Breast epithelium (tissue), 4 donors: ENCODE measurements at regions not wholly inside any gene's neighbourhood (a gene's known extent, or its start where the extent isn't known, plus 50 kb on each side); places are given as distances from the start of the nearest gene placed in this dataset.

Source experiments
- DNase-seq, 2 donors: peaks; one replicate each; pipeline ENCODE4 v3.0.0-alpha.2; 2019; ENCODE audit warnings: low spot score in 2 of 2
- H3K27ac ChIP-seq, 2 donors: fragments of 200-600 bp; sonication (generic) in 1 of 2; one replicate each; pipeline ENCODE4 v1.5.1; 2016 to 2019; ENCODE audit warnings: mild to moderate bottlenecking in 1 of 2
- H3K27me3 ChIP-seq, 2 donors: fragments of 200-600 bp; sonication (generic) in 1 of 2; one replicate each; pipeline versions ENCODE4 v1.5.1 to v1.6.0; 2017 to 2019; ENCODE audit warnings: control low read depth in 1 of 2, mild to moderate bottlenecking in 1 of 2
- H3K36me3 ChIP-seq: fragments of 200-600 bp; one replicate; pipeline ENCODE4 v1.5.1; 2019
- H3K4me1 ChIP-seq, 2 donors: fragments of 200-600 bp; sonication (generic); one replicate each; pipeline ENCODE4 v1.5.1; 2016 to 2019; ENCODE audit warnings: control low read depth in 1 of 2
- H3K4me3 ChIP-seq, 3 donors: fragments of 200-600 bp; sonication (generic); 1 replicate in 2 of 3; 2 replicates in 1 of 3; pipeline ENCODE4 v1.5.1; 2016 to 2019; ENCODE audit warnings: mild to moderate bottlenecking in 3 of 3, moderate library complexity in 2 of 3
- H3K9me3 ChIP-seq, 2 donors: fragments of 200-600 bp; sonication (generic) in 1 of 2; one replicate each; pipeline ENCODE4 v1.5.1; 2016 to 2019; ENCODE audit warnings: control low read depth in 1 of 2
- CTCF ChIP-seq, 3 donors: fragments of 450-650 bp; IDR thresholded peaks; one replicate each; pipeline ENCODE4 v1.5.1; 2016 to 2017; ENCODE audit warnings: antibody characterized with exemption in 3 of 3, mild to moderate bottlenecking in 3 of 3, moderate library complexity in 3 of 3
- POLR2A ChIP-seq: fragments of 450-650 bp; IDR thresholded peaks from one replicate; pipeline ENCODE4 v1.6.1; 2016; ENCODE audit warnings: antibody characterized with exemption, mild to moderate bottlenecking, moderate library complexity
- POLR2AphosphoS5 ChIP-seq, 3 donors: sonication (generic); formaldehyde crosslinking; IDR thresholded peaks; one replicate each; pipeline ENCODE4 v1.6.1; 2017; ENCODE audit warnings: antibody characterized with exemption in 3 of 3
- intact Hi-C: fragments of 100-400 bp; cut with DNase I; formaldehyde crosslinking; loops from one replicate; pipeline ENCODE4 v1.15.1; 2023; ENCODE audit warnings: low total_unique reads

- Histone ChIP-seq H3K9me3 (peaks cover 0 to 4% of the 10 kb centered on the region in 2 donors), H3K36me3 (no peaks in the 10 kb centered on the region), H3K4me1 (no peaks in the 10 kb centered on the region), H3K27ac (no peak overlapping the region), H3K4me3 (no peak overlapping the region), H3K27me3 (no peaks in the 10 kb centered on the region)
- DNase-seq, result no peak
- intact Hi-C loops, result no loop called here
- TF ChIP-seq CTCF (IDR thresholded peaks at IDR 0.05) (no peak), POLR2A (no peak), POLR2AphosphoS5 (IDR thresholded peaks at IDR 0.05) (no peak)
Observed at GRCh38 chr5:25405850-25406249, 761.1 kb upstream of the CDH10 start.

GRCh38 chr5:25399878-25400480 is 755.2 kb upstream of the CDH10 start:
- TF ChIP-seq CTCF (IDR thresholded peaks at IDR 0.05) (no peak), POLR2AphosphoS5 (IDR thresholded peaks at IDR 0.05) (no peak), POLR2A (no peak)
- H3K4me1 ChIP-seq, result no peaks in the 10 kb centered on the region
- H3K27me3 ChIP-seq, result no peaks in the 10 kb centered on the region
- intact Hi-C loops, result no loop called here
- no peak overlapping the region for H3K27ac ChIP-seq
- H3K36me3 ChIP-seq, result no peaks in the 10 kb centered on the region
- H3K4me3 ChIP-seq, result no peak overlapping the region
- no peaks in the 10 kb centered on the region for H3K9me3 ChIP-seq
- DNase-seq, result no peak

- H3K27ac ChIP-seq, result no peak overlapping the region
- no peaks in the 10 kb centered on the region for H3K36me3 ChIP-seq
- intact Hi-C loops, result no loop called here
- no peaks in the 10 kb centered on the region for H3K27me3 ChIP-seq
- DNase-seq, result no peak
- no peaks in the 10 kb centered on the region for H3K4me1 ChIP-seq
- TF ChIP-seq CTCF (IDR thresholded peaks at IDR 0.05), result no peak
- TF ChIP-seq POLR2A, result no peak
- no peak for TF ChIP-seq POLR2AphosphoS5 (IDR thresholded peaks at IDR 0.05)
- no peak overlapping the region for H3K4me3 ChIP-seq
- no peaks in the 10 kb centered on the region for H3K9me3 ChIP-seq
Observed at GRCh38 chr5:25393957-25394356, 749.2 kb upstream of the CDH10 start.

- Histone ChIP-seq H3K4me3 (no peak overlapping the region), H3K36me3 (no peaks in the 10 kb centered on the region), H3K4me1 (no peaks in the 10 kb centered on the region), H3K27ac (no peak overlapping the region), H3K9me3 (no peaks in the 10 kb centered on the region), H3K27me3 (no peaks in the 10 kb centered on the region)
- TF ChIP-seq POLR2A (no peak), CTCF (IDR thresholded peaks at IDR 0.05) (no peak), POLR2AphosphoS5 (IDR thresholded peaks at IDR 0.05) (no peak)
- DNase-seq, result no peak
- intact Hi-C loops, result no loop called here
Observed at GRCh38 chr5:25393256-25393655, 748.5 kb upstream of the CDH10 start.

- DNase-seq, result no peak
- H3K27me3 ChIP-seq, result no peaks in the 10 kb centered on the region
- no peaks in the 10 kb centered on the region for H3K36me3 ChIP-seq
- peaks cover 0 to 13% of the 10 kb centered on the region in 2 donors for H3K9me3 ChIP-seq
- intact Hi-C loops, result loop anchor here (2.0 kb wide), 1 partner anchor 31 kb away; no protein-coding TSS in a partner anchor
- H3K4me1 ChIP-seq, result no peaks in the 10 kb centered on the region
- no peak for TF ChIP-seq POLR2AphosphoS5 (IDR thresholded peaks at IDR 0.05)
- no peak for TF ChIP-seq POLR2A
- no peak for TF ChIP-seq CTCF (IDR thresholded peaks at IDR 0.05)
- no peak overlapping the region for H3K4me3 ChIP-seq
- H3K27ac ChIP-seq, result no peak overlapping the region
Observed at GRCh38 chr5:25387953-25388352, 743.2 kb upstream of the CDH10 start.
